ENCODE measurements at regions not wholly inside any gene's neighbourhood (a gene's known extent, or its start where the extent isn't known, plus 50 kb on each side); places are given as distances from the start of the nearest gene placed in this dataset.
"Not testable (repeated sequence)": the region's sequence is repeated elsewhere in the genome, so short reads cannot be mapped to it uniquely, and the experiment has no call there.

- DNase-seq, result not testable (repeated sequence)
Measured at GRCh38 chr21:18096413-18096812, 148.2 kb upstream of the CHODL start.

GRCh38 chr21:18089786-18090185 is 154.8 kb upstream of the CHODL start:
- no peak for DNase-seq

- no peak for DNase-seq
Measured at GRCh38 chr21:18070392-18070791, 174.2 kb upstream of the CHODL start.

- DNase-seq, result no peak
Measured at GRCh38 chr21:18069875-18070274, 174.8 kb upstream of the CHODL start.

- no peak for DNase-seq
Measured at GRCh38 chr21:18060402-18060801, 184.2 kb upstream of the CHODL start.

- DNase-seq, result no peak
Measured at GRCh38 chr21:18058731-18059398, 185.8 kb upstream of the CHODL start.

GRCh38 chr21:18053151-18053550 is 191.5 kb upstream of the CHODL start:
- no peak for DNase-seq

- no peak for DNase-seq
Measured at GRCh38 chr21:18049461-18049860, 195.2 kb upstream of the CHODL start.

GRCh38 chr21:18041012-18041411 is 203.6 kb upstream of the CHODL start:
- DNase-seq, result no peak

- DNase-seq, result no peak
Measured at GRCh38 chr21:18030248-18030647, 211.1 kb upstream of the C21orf91 start.

- DNase-seq, result no peak
Measured at GRCh38 chr21:18026359-18026758, 207.2 kb upstream of the C21orf91 start.

GRCh38 chr21:18023711-18024110 is 204.6 kb upstream of the C21orf91 start:
- DNase-seq, result no peak

GRCh38 chr21:18023157-18023556 is 204.0 kb upstream of the C21orf91 start:
- no peak for DNase-seq

- no peak for DNase-seq
Measured at GRCh38 chr21:18007121-18007520, 188.0 kb upstream of the C21orf91 start.

GRCh38 chr21:18006691-18007090 is 187.5 kb upstream of the C21orf91 start:
- DNase-seq, result no peak

GRCh38 chr21:18002393-18002792 is 183.2 kb upstream of the C21orf91 start:
- no peak for DNase-seq

GRCh38 chr21:18000981-18001686 is 182.0 kb upstream of the C21orf91 start:
- no peak for DNase-seq

- DNase-seq, result not testable (repeated sequence)
Measured at GRCh38 chr21:17998599-17998998, 179.4 kb upstream of the C21orf91 start.

GRCh38 chr21:17989780-17990179 is 170.6 kb upstream of the C21orf91 start:
- DNase-seq, result no peak

GRCh38 chr21:17988102-17988437 is 168.9 kb upstream of the C21orf91 start:
- no peak for DNase-seq

- no peak for DNase-seq
Measured at GRCh38 chr21:17987382-17988101, 168.4 kb upstream of the C21orf91 start.

- no peak for DNase-seq
Measured at GRCh38 chr21:17981060-17981740, 162.0 kb upstream of the C21orf91 start.

- DNase-seq, result no peak
Measured at GRCh38 chr21:17979763-17980162, 160.6 kb upstream of the C21orf91 start.

- DNase-seq, result no peak
Measured at GRCh38 chr21:17978895-17979294, 159.7 kb upstream of the C21orf91 start.

Measured in activated CD4-positive, alpha-beta T cell treated with anti-CD3 and anti-CD28 coated beads for 4 hours (primary cell).